ENCODE measurements at regions not wholly inside any gene's neighbourhood (a gene's known extent, or its start where the extent isn't known, plus 50 kb on each side); places are given as distances from the start of the nearest gene placed in this dataset.

DNA sequence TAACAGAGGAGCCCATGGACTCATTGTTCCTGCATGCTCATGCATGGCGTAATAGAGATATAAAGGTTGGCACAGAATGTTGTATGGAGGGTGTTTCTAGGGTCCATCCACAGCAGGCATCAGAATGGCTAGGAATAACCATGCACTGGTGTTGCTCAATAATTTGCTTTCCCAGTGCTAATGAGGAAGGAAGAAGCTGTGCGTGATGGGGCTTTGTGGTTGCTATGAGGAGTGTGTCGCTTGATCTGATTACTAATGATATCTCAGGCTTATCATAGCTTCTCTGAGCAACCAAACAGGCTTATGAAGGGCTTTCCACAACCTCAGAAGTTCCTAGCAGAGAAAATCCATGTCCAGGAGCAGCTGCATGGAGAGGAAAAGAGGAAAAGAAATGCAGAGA, 151.3 kb upstream of the TRPC7 start:
- TF ChIP-seq POLR2A (IDR thresholded peaks at IDR 0.05; ENCODE audit: low read depth) (no peak), CTCF (IDR thresholded peaks at IDR 0.05) (no peak), EP300 (IDR thresholded peaks at IDR 0.05) (no peak)
